ENCODE measurements at regions not wholly inside any gene's neighbourhood (a gene's known extent, or its start where the extent isn't known, plus 50 kb on each side); places are given as distances from the start of the nearest gene placed in this dataset.

GRCh38 chr12:84638811-84639368 is 273.7 kb downstream of the SLC6A15 start:
- H3K4me1 ChIP-seq = no peaks in the 10 kb centered on the region
- no peak for DNase-seq
- no peak overlapping the region for H3K27ac ChIP-seq
- no peaks in the 10 kb centered on the region for H3K36me3 ChIP-seq
- H3K4me3 ChIP-seq = no peak overlapping the region
- TF ChIP-seq CTCF (IDR thresholded peaks at IDR 0.05) (no peak), POLR2A (IDR thresholded peaks at IDR 0.05) (no peak), POLR2AphosphoS5 (IDR thresholded peaks at IDR 0.05) (no peak), EP300 (IDR thresholded peaks at IDR 0.05) (no peak)
- no peaks in the 10 kb centered on the region for H3K27me3 ChIP-seq
- H3K9me3 ChIP-seq = no peaks in the 10 kb centered on the region
- ATAC-seq (ENCODE audit: low FRiP score in 2 of 2) = no peak
- WGBS, 2 donors = 64 to 91% methylated on average over 2 of the region's 2 CpGs

GRCh38 chr12:84637926-84638325 is 274.7 kb downstream of the SLC6A15 start:
- no peak overlapping the region for H3K4me3 ChIP-seq
- no peaks in the 10 kb centered on the region for H3K36me3 ChIP-seq
- H3K27me3 ChIP-seq = no peaks in the 10 kb centered on the region
- no peaks in the 10 kb centered on the region for H3K9me3 ChIP-seq
- H3K27ac ChIP-seq = no peak overlapping the region
- no peak for TF ChIP-seq POLR2AphosphoS5 (IDR thresholded peaks at IDR 0.05)
- TF ChIP-seq POLR2A (IDR thresholded peaks at IDR 0.05) = no peak
- no peak for DNase-seq
- no peak for ATAC-seq (ENCODE audit: low FRiP score in 2 of 2)
- no peaks in the 10 kb centered on the region for H3K4me1 ChIP-seq

- no peak for TF ChIP-seq POLR2AphosphoS5 (IDR thresholded peaks at IDR 0.05)
- no peak for TF ChIP-seq POLR2A (IDR thresholded peaks at IDR 0.05)
- TF ChIP-seq CTCF (IDR thresholded peaks at IDR 0.05) = no peak
- no peak for TF ChIP-seq EP300 (IDR thresholded peaks at IDR 0.05)
- no peak for DNase-seq
- Histone ChIP-seq H3K36me3 (no peaks in the 10 kb centered on the region), H3K27me3 (no peaks in the 10 kb centered on the region), H3K27ac (no peak overlapping the region), H3K9me3 (no peaks in the 10 kb centered on the region), H3K4me3 (no peak overlapping the region), H3K4me1 (no peaks in the 10 kb centered on the region)
- ATAC-seq (ENCODE audit: low FRiP score in 2 of 2) = no peak
These were observed 275.8 kb downstream of the SLC6A15 start for GRCh38 chr12:84636801-84637290.

DNA sequence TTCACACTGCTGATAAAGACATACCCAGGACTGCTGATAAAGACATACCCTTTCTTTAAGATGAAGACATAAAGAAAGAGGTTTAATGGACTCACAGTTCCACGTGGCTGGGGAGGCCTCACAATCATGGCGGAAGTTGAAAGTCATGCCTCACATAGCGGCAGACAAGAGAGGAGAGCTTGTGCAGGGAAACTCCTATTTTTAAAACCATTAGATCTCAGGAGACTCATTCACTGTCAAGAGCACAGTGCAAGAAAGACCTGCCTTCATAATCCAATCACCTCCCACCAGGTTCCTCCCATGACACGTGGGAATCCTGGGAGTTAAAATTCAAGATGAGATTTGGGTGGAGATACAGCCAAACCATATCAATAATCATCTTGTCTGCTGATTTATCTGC is 278.1 kb downstream of the SLC6A15 start:
- H3K9me3 ChIP-seq = no peaks in the 10 kb centered on the region
- no peaks in the 10 kb centered on the region for H3K27me3 ChIP-seq
- WGBS, 2 donors = 86 to 89% methylated on average over 4 of the region's 4 CpGs
- H3K4me1 ChIP-seq = no peaks in the 10 kb centered on the region
- ATAC-seq (ENCODE audit: low FRiP score in 2 of 2) (no peak), DNase-seq (no peak)
- no peak overlapping the region for H3K4me3 ChIP-seq
- TF ChIP-seq POLR2AphosphoS5 (IDR thresholded peaks at IDR 0.05) = no peak
- no peak for TF ChIP-seq CTCF (IDR thresholded peaks at IDR 0.05)
- no peak for TF ChIP-seq POLR2A (IDR thresholded peaks at IDR 0.05)
- TF ChIP-seq EP300 (IDR thresholded peaks at IDR 0.05) = no peak
- no peaks in the 10 kb centered on the region for H3K36me3 ChIP-seq
- no peak overlapping the region for H3K27ac ChIP-seq

DNA sequence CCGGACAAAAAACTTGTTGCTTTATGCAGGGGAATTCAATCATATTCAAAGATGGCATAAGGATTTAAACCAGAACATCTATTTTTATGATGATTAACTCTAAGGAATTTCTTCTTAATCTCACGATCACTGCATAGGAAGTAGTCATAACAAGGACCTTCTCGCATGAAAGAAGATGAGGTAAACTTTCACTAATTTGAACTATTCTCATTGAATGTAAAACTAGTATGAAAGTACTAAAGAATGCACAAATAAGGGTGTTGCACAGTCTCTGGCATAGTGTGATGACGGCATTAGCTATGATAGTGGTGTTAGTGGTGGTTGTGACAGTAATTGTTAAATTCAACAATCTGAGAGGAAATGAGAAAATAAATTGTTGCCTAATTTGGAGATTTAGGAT is 280.0 kb downstream of the SLC6A15 start:
- Histone ChIP-seq H3K27ac (no peak overlapping the region), H3K36me3 (no peaks in the 10 kb centered on the region), H3K4me3 (no peak overlapping the region), H3K9me3 (no peaks in the 10 kb centered on the region), H3K4me1 (no peaks in the 10 kb centered on the region), H3K27me3 (no peaks in the 10 kb centered on the region)
- TF ChIP-seq POLR2AphosphoS5 (IDR thresholded peaks at IDR 0.05) (no peak), EP300 (IDR thresholded peaks at IDR 0.05) (no peak), POLR2A (IDR thresholded peaks at IDR 0.05) (no peak), CTCF (IDR thresholded peaks at IDR 0.05) (no peak)
- ATAC-seq (ENCODE audit: low FRiP score in 2 of 2) = no peak
- no peak for DNase-seq
- WGBS, 2 donors = 83 to 85% methylated on average over 4 of the region's 4 CpGs

Data from upper lobe of left lung (tissue), 6 donors.